WERI-Rb-1 (cell line): ENCODE measurements at regions not wholly inside any gene's neighbourhood (a gene's known extent, or its start where the extent isn't known, plus 50 kb on each side); places are given as distances from the start of the nearest gene placed in this dataset.

Experiments
- DNase-seq: peaks from one replicate; pipeline ENCODE4 v3.0.0-alpha.2; 2020
- H3K27ac ChIP-seq: fragments of 250-450 bp; sonication (Bioruptor Pico); 2 replicates; pipeline ENCODE4 v1.5.1; 2020; ENCODE audit warnings: mild to moderate bottlenecking, moderate library complexity
- H3K27me3 ChIP-seq: fragments of 250-450 bp; sonication (Bioruptor Pico); 2 replicates; pipeline ENCODE4 v1.5.1; 2021; ENCODE audit warnings: mild to moderate bottlenecking, low read depth, moderate library complexity; ENCODE audit not compliant: insufficient read depth, severe bottlenecking
- H3K36me3 ChIP-seq: fragments of 250-450 bp; sonication (Bioruptor Pico); 2 replicates; pipeline ENCODE4 v1.5.1; 2020; ENCODE audit warnings: mild to moderate bottlenecking, moderate library complexity
- H3K4me3 ChIP-seq: 2 replicates; pipeline ENCODE4 v1.5.1; 2011; ENCODE audit warnings: low read depth, mild to moderate bottlenecking, control low read depth, low read length
- H3K9me3 ChIP-seq: fragments of 250-450 bp; sonication (Bioruptor Pico); 2 replicates; pipeline ENCODE4 v1.5.1; 2021; ENCODE audit warnings: mild to moderate bottlenecking, moderate library complexity; ENCODE audit not compliant: severe bottlenecking
- TF ChIP-seq, protein P1 (sequence below): IDR thresholded peaks from 2 replicates; pipeline ENCODE4 v1.5.1; 2011; ENCODE audit warnings: low read depth, mild to moderate bottlenecking, control low read depth, inconsistent platforms, low read length

- no peak for DNase-seq
- no peaks in the 10 kb centered on the region for H3K9me3 ChIP-seq
- H3K36me3 ChIP-seq = no peaks in the 10 kb centered on the region
- H3K27me3 ChIP-seq = no peaks in the 10 kb centered on the region
- TF ChIP-seq, protein P1, sequence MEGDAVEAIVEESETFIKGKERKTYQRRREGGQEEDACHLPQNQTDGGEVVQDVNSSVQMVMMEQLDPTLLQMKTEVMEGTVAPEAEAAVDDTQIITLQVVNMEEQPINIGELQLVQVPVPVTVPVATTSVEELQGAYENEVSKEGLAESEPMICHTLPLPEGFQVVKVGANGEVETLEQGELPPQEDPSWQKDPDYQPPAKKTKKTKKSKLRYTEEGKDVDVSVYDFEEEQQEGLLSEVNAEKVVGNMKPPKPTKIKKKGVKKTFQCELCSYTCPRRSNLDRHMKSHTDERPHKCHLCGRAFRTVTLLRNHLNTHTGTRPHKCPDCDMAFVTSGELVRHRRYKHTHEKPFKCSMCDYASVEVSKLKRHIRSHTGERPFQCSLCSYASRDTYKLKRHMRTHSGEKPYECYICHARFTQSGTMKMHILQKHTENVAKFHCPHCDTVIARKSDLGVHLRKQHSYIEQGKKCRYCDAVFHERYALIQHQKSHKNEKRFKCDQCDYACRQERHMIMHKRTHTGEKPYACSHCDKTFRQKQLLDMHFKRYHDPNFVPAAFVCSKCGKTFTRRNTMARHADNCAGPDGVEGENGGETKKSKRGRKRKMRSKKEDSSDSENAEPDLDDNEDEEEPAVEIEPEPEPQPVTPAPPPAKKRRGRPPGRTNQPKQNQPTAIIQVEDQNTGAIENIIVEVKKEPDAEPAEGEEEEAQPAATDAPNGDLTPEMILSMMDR = no peak
- no peak overlapping the region; the same call in 1 of the 2 replicates for H3K27ac ChIP-seq
- no peak overlapping the region for H3K4me3 ChIP-seq
Measured at GRCh38 chr2:120560330-120560729, 175.3 kb upstream of the GLI2 start.

- TF ChIP-seq, protein P1 = no peak
- H3K27ac ChIP-seq = no peak overlapping the region
- H3K36me3 ChIP-seq = no peaks in the 10 kb centered on the region
- no peak for DNase-seq
- H3K4me3 ChIP-seq = no peak overlapping the region
- no peaks in the 10 kb centered on the region for H3K9me3 ChIP-seq
- no peaks in the 10 kb centered on the region for H3K27me3 ChIP-seq
Measured at GRCh38 chr2:120561379-120562035, 174.2 kb upstream of the GLI2 start.

DNA sequence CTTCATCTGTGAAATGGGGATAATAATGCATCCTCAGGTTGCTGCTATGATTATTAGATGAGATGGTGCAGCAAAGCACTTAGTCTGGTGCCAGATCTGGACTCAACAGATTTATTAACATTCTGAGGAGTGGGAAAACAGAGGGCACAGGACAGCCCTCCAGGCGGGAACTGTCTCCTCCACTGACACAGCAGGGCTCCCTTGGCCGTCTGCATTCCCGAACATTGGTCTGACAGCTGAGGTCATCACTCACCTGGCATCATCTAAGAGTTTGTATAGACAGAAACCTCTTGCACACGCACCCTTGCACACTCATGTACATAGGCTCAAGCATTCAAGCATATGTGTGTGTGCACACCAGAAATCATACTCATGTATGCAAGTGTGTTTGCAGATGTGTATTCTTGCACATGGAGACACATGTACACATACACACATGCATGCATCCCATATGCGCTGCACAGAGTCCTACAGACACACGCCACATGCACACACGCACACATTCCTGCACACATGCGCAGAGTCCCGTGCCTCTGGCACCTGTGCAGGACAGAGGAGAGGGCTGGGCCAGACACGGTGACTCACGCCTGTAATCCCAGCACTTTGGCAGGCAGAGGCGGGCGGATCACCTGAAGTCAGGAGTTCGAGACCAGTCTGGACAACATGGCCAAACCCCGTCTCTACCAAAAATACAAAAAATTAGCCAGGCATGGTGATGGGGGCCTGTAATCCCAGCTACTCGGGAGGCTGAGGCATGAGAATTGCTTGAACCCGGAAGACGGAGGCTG lies 173.3 kb upstream of the GLI2 start:
- no peaks in the 10 kb centered on the region for H3K36me3 ChIP-seq
- TF ChIP-seq, protein P1 = no peak
- no peak for DNase-seq
- no peaks in the 10 kb centered on the region for H3K9me3 ChIP-seq
- H3K27me3 ChIP-seq = no peaks in the 10 kb centered on the region
- H3K4me3 ChIP-seq = no peak overlapping the region
- H3K27ac ChIP-seq = no peak overlapping the region

DNA sequence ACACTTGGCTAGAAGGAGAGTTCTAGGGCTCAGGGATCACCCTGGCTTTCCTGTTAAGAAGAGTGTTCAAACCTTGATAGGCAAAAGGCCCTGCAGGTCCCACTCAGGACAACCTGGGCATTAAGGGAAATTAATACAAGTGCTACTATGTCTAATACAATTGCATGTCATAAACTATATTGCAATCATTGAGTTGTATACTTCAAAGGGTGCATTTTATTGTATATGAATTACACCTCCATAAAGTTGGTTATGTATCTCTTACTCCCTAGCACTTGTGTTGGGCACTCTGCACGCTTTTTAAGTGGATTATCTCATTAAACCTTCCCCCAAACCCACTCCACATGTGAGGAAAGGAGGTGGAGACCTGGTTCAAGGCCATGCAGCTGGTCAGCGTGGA lies 172.1 kb upstream of the GLI2 start:
- TF ChIP-seq, protein P1 = no peak
- no peaks in the 10 kb centered on the region for H3K9me3 ChIP-seq
- no peak overlapping the region for H3K4me3 ChIP-seq
- DNase-seq = no peak
- peak overlapping the region; percentile 63 for H3K27ac ChIP-seq
- H3K36me3 ChIP-seq = no peaks in the 10 kb centered on the region
- no peaks in the 10 kb centered on the region for H3K27me3 ChIP-seq

DNA sequence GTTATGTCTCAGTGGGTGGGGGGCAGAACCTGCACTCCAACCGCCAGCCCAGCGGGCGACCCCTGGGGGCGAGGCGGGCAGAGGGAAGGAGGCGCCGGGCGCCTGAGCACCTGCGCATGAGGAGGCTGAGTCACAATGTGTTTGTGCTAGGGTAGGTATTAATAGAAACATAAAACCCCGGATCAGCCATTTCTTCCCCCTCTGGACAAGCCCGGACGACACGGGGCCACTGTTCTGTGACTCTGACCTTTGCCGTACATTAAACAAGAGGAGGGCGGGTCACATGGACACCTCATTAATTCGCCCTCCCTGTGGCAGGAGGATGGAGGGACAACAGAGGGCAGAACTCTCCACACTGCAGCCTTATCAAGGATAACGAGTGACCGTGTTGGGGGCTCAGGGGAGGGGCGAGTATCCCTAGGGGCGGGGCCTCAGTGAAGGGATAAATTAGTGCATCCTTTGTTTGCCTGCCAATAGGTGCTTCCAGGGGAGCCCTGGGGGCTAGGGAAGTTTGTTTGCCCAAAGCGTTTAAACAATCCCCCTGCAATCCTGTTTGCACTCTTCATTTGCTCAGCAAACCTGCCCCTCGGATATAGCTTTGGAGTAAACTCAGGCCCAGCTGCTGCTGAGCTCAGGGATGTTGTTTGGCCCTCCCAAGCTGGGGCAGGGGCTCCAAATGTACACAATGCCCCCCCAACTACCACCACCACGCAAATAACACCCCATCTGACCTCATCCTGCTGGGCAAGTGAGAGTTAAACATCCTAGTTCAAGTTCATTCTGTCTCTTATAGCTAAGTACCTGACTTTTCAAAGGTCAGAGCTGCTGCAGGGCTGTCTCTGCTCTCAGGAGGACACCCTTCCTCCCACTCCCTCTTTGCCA lies 171.2 kb upstream of the GLI2 start:
- Histone ChIP-seq H3K27ac (peak overlapping the region; percentile 63), H3K27me3 (no peaks in the 10 kb centered on the region), H3K4me3 (no peak overlapping the region), H3K9me3 (no peaks in the 10 kb centered on the region), H3K36me3 (no peaks in the 10 kb centered on the region)
- DNase-seq = peak; percentile 79
- TF ChIP-seq, protein P1 = no peak
